Right kidney (tissue), 1 donor: ENCODE measurements at regions not wholly inside any gene's neighbourhood (a gene's known extent, or its start where the extent isn't known, plus 50 kb on each side); places are given as distances from the start of the nearest gene placed in this dataset.

Experiments used
- DNase-seq: peaks from one replicate; pipeline ENCODE4 v3.0.0-alpha.2; 2016

GRCh38 chr22:49601614-49602321 is 225.9 kb downstream of the BRD1 start:
- no peak for DNase-seq

- no peak for DNase-seq
These were observed 226.7 kb downstream of the BRD1 start for GRCh38 chr22:49600891-49601431.

- no peak for DNase-seq
These were observed 227.2 kb downstream of the BRD1 start for GRCh38 chr22:49600468-49600867.

GRCh38 chr22:49599691-49600455 is 227.8 kb downstream of the BRD1 start:
- no peak for DNase-seq

GRCh38 chr22:49599039-49599438 is 228.6 kb downstream of the BRD1 start:
- no peak for DNase-seq

GRCh38 chr22:49598338-49598737 is 229.3 kb downstream of the BRD1 start:
- no peak for DNase-seq

- no peak for DNase-seq
These were observed 230.1 kb downstream of the BRD1 start for GRCh38 chr22:49597428-49598039.

- DNase-seq = no peak
These were observed 232.1 kb downstream of the BRD1 start for GRCh38 chr22:49595465-49596078.

- no peak for DNase-seq
These were observed 233.6 kb downstream of the BRD1 start for GRCh38 chr22:49594078-49594477.

GRCh38 chr22:49593509-49593908 is 234.2 kb downstream of the BRD1 start:
- no peak for DNase-seq

- DNase-seq = no peak
These were observed 234.7 kb downstream of the BRD1 start for GRCh38 chr22:49592780-49593501.

GRCh38 chr22:49590851-49591445 is 236.7 kb downstream of the BRD1 start:
- DNase-seq = no peak

- DNase-seq = no peak
These were observed 237.3 kb downstream of the BRD1 start for GRCh38 chr22:49590381-49590780.

GRCh38 chr22:49589811-49590210 is 237.9 kb downstream of the BRD1 start:
- no peak for DNase-seq

GRCh38 chr22:49589301-49589700 is 238.4 kb downstream of the BRD1 start:
- no peak for DNase-seq

- DNase-seq = no peak
These were observed 238.9 kb downstream of the BRD1 start for GRCh38 chr22:49588739-49589138.

- DNase-seq = no peak
These were observed 239.7 kb downstream of the BRD1 start for GRCh38 chr22:49587987-49588386.

GRCh38 chr22:49587421-49587820 is 240.3 kb downstream of the BRD1 start:
- no peak for DNase-seq

GRCh38 chr22:49586873-49587272 is 240.8 kb downstream of the BRD1 start:
- DNase-seq = no peak

- no peak for DNase-seq
These were observed 241.4 kb downstream of the BRD1 start for GRCh38 chr22:49586244-49586748.

GRCh38 chr22:49585461-49586243 is 242.0 kb downstream of the BRD1 start:
- no peak for DNase-seq
